Stromal cell of bone marrow (primary cell): ENCODE measurements at regions not wholly inside any gene's neighbourhood (a gene's known extent, or its start where the extent isn't known, plus 50 kb on each side); places are given as distances from the start of the nearest gene placed in this dataset.
"Not testable (repeated sequence)": the region's sequence is repeated elsewhere in the genome, so short reads cannot be mapped to it uniquely, and the experiment has no call there.

Experiments
- DNase-seq: peaks from one replicate; pipeline ENCODE4 v3.0.0-alpha.2; 2012; ENCODE audit warnings: low read depth

- no peak for DNase-seq
Measured at GRCh38 chr13:70784207-70784989, 676.1 kb upstream of the KLHL1 start.

GRCh38 chr13:70769817-70770216 is 661.6 kb upstream of the KLHL1 start:
- no peak for DNase-seq

- no peak for DNase-seq
Measured at GRCh38 chr13:70758932-70759331, 650.7 kb upstream of the KLHL1 start.

GRCh38 chr13:70756088-70756487 is 647.8 kb upstream of the KLHL1 start:
- no peak for DNase-seq

GRCh38 chr13:70755456-70755855 is 647.2 kb upstream of the KLHL1 start:
- no peak for DNase-seq

GRCh38 chr13:70747262-70747661 is 639.0 kb upstream of the KLHL1 start:
- no peak for DNase-seq

- DNase-seq = not testable (repeated sequence)
Measured at GRCh38 chr13:70746469-70746868, 638.2 kb upstream of the KLHL1 start.

GRCh38 chr13:70736622-70737317 is 628.5 kb upstream of the KLHL1 start:
- DNase-seq = no peak

GRCh38 chr13:70732611-70733010 is 624.4 kb upstream of the KLHL1 start:
- DNase-seq = no peak

GRCh38 chr13:70729369-70729768 is 621.1 kb upstream of the KLHL1 start:
- DNase-seq = no peak

- no peak for DNase-seq
Measured at GRCh38 chr13:70723732-70724131, 615.5 kb upstream of the KLHL1 start.

GRCh38 chr13:70720386-70720785 is 612.1 kb upstream of the KLHL1 start:
- no peak for DNase-seq

GRCh38 chr13:70714993-70715392 is 606.7 kb upstream of the KLHL1 start:
- DNase-seq = no peak

- DNase-seq = no peak
Measured at GRCh38 chr13:70708775-70709174, 600.5 kb upstream of the KLHL1 start.

- no peak for DNase-seq
Measured at GRCh38 chr13:70703755-70704154, 595.5 kb upstream of the KLHL1 start.

- DNase-seq = no peak
Measured at GRCh38 chr13:70694996-70695715, 586.9 kb upstream of the KLHL1 start.

- no peak for DNase-seq
Measured at GRCh38 chr13:70668983-70669382, 560.7 kb upstream of the KLHL1 start.

- no peak for DNase-seq
Measured at GRCh38 chr13:70668293-70668692, 560.0 kb upstream of the KLHL1 start.

- no peak for DNase-seq
Measured at GRCh38 chr13:70666883-70667556, 558.8 kb upstream of the KLHL1 start.

GRCh38 chr13:70662231-70662940 is 554.1 kb upstream of the KLHL1 start:
- no peak for DNase-seq

- DNase-seq = no peak
Measured at GRCh38 chr13:70644052-70644451, 535.8 kb upstream of the KLHL1 start.

- DNase-seq = no peak
Measured at GRCh38 chr13:70634893-70635292, 526.6 kb upstream of the KLHL1 start.
